SK-N-SH (cell line): ENCODE measurements at regions not wholly inside any gene's neighbourhood (a gene's known extent, or its start where the extent isn't known, plus 50 kb on each side); places are given as distances from the start of the nearest gene placed in this dataset.

ENCODE experiments used
- CTCF ChIA-PET: fragments of 300-600, 350-600 bp; formaldehyde crosslinking; extraction: SDS; loops from one replicate; lab custom pipeline; 2021; lab: Yijun Ruan, JAX
- POLR2A ChIA-PET: fragments of 350-600 bp; sonication (Branson Sonifier 250); formaldehyde crosslinking; extraction: SDS; loops from one replicate; lab custom pipeline; 2020; ENCODE audit warnings: antibody characterized with exemption, inconsistent platforms; lab: Yijun Ruan, JAX
- DNase-seq: peaks from one replicate; pipeline ENCODE4 v3.0.0; 2012
- H2AFZ ChIP-seq: fragments of 200-600 bp; sonication (generic); 2 replicates; pipeline ENCODE4 v1.8.1; 2016; ENCODE audit warnings: antibody characterized with exemption, mild to moderate bottlenecking, low read depth
- H3F3A ChIP-seq: fragments of 200-600 bp; sonication (generic); replicated peaks from 2 replicates; pipeline ENCODE3; 2016; ENCODE audit warnings: antibody characterized with exemption, mild to moderate bottlenecking; ENCODE audit not compliant: insufficient read depth
- H3K27ac ChIP-seq, 2 experiments: fragments of 200-500 bp in 1 of 2; fragments of 200-600 bp in 1 of 2; sonication (Bioruptor generic) in 1 of 2; sonication (generic), shearing (Covaris generic) in 1 of 2; 2 replicates each; pipeline versions ENCODE4 v1.5.1 to v1.6.1; 2014 to 2016; ENCODE audit warnings: low read depth in 2 of 2, inconsistent platforms in 1 of 2, low read length in 1 of 2, mild to moderate bottlenecking in 1 of 2, mixed read lengths in 1 of 2
- H3K27me3 ChIP-seq: fragments of 200-600 bp; sonication (generic), shearing (Covaris generic); 2 replicates; pipeline ENCODE4 v1.6.1; 2016; ENCODE audit warnings: mixed run types; ENCODE audit not compliant: insufficient read depth
- H3K36me3 ChIP-seq, 2 experiments: fragments of 200-500 bp in 1 of 2; fragments of 200-600 bp in 1 of 2; sonication (Bioruptor generic) in 1 of 2; sonication (generic) in 1 of 2; replicated peaks in 1 of 2; 2 replicates each; pipeline versions ENCODE3 to v1.5.1; 2014 to 2016; ENCODE audit warnings: low read length in 1 of 2, mild to moderate bottlenecking in 1 of 2; ENCODE audit not compliant: insufficient read depth in 2 of 2, control insufficient read depth in 1 of 2
- H3K4me1 ChIP-seq, 2 experiments: fragments of 200-500 bp in 1 of 2; fragments of 200-600 bp in 1 of 2; sonication (Bioruptor generic) in 1 of 2; sonication (generic), shearing (Covaris generic) in 1 of 2; 2 replicates each; pipeline versions ENCODE4 v1.5.1 to v1.6.1; 2014 to 2016; ENCODE audit warnings: low read depth in 1 of 2, low read length in 1 of 2, mixed run types in 1 of 2; ENCODE audit not compliant: insufficient read depth in 2 of 2, control insufficient read depth in 1 of 2
- H3K4me2 ChIP-seq: fragments of 200-600 bp; sonication (generic), shearing (Covaris generic); 2 replicates; pipeline ENCODE4 v1.6.1; 2017; ENCODE audit warnings: mixed run types
- H3K4me3 ChIP-seq, 2 experiments: fragments of 200-500 bp in 1 of 2; fragments of 200-600 bp in 1 of 2; sonication (Bioruptor generic) in 1 of 2; sonication (generic), shearing (Covaris generic) in 1 of 2; 2 replicates each; pipeline versions ENCODE4 v1.5.1 to v1.8.1; 2014 to 2016; ENCODE audit warnings: low read depth in 2 of 2, inconsistent platforms in 1 of 2, low read length in 1 of 2, mild to moderate bottlenecking in 1 of 2, mixed read lengths in 1 of 2, moderate library complexity in 1 of 2
- H3K79me2 ChIP-seq: fragments of 200-600 bp; sonication (generic); 2 replicates; pipeline ENCODE4 v1.8.1; 2017; ENCODE audit warnings: mild to moderate bottlenecking; ENCODE audit not compliant: insufficient read depth
- H3K9ac ChIP-seq: fragments of 200-600 bp; sonication (generic); 2 replicates; pipeline ENCODE4 v1.6.1; 2017; ENCODE audit warnings: mixed run types
- H3K9me2 ChIP-seq: fragments of 200-600 bp; sonication (generic); 2 replicates; pipeline ENCODE4 v1.6.1; 2017; ENCODE audit warnings: mixed run types
- H3K9me3 ChIP-seq: fragments of 200-600 bp; sonication (generic); 2 replicates; pipeline ENCODE4 v1.6.1; 2017; ENCODE audit warnings: mixed run types, mild to moderate bottlenecking, moderate library complexity
- H4K20me1 ChIP-seq: fragments of 200-600 bp; sonication (generic); 2 replicates; pipeline ENCODE4 v1.6.1; 2017; ENCODE audit warnings: mild to moderate bottlenecking, mixed run types; ENCODE audit not compliant: insufficient read depth
- ELF1 ChIP-seq: IDR thresholded peaks from 2 replicates; pipeline ENCODE4 v1.4.0; 2012
- EP300 ChIP-seq, 2 experiments: IDR thresholded peaks; 2 replicates each; pipeline versions ENCODE4 v1.4.0 to v1.6.1; 2012; ENCODE audit warnings: borderline replicate concordance in 1 of 2, low read depth in 1 of 2, low read length in 1 of 2
- FOSL2 ChIP-seq: IDR thresholded peaks from 2 replicates; pipeline ENCODE4 v1.4.0; 2012; ENCODE audit warnings: low read depth, mild to moderate bottlenecking, moderate library complexity, borderline replicate concordance
- FOXJ3 ChIP-seq: sonication (generic); formaldehyde crosslinking; IDR thresholded peaks from 2 replicates; pipeline ENCODE4 v1.5.1; 2020; ENCODE audit warnings: mild to moderate bottlenecking, missing genetic modification reagents
- FOXM1 ChIP-seq: IDR thresholded peaks from 2 replicates; pipeline ENCODE4 v1.4.0; 2012; ENCODE audit warnings: low read depth, mild to moderate bottlenecking
- JUND ChIP-seq: IDR thresholded peaks from 2 replicates; pipeline ENCODE4 v1.4.0; 2012
- RAD21 ChIP-seq: IDR thresholded peaks from 2 replicates; pipeline ENCODE4 v1.6.1; 2012; ENCODE audit warnings: mild to moderate bottlenecking, low read length
- RCOR1 ChIP-seq: fragments of 150-350 bp; IDR thresholded peaks from 2 replicates; pipeline ENCODE4 v1.6.1; 2017; ENCODE audit warnings: antibody characterized with exemption, low read length
- RFX5 ChIP-seq: IDR thresholded peaks from 2 replicates; pipeline ENCODE4 v1.6.1; 2012; ENCODE audit warnings: mild to moderate bottlenecking, improper control_type of control experiment, low read length
- RXRA ChIP-seq: IDR thresholded peaks from 2 replicates; pipeline ENCODE4 v1.4.0; 2012; ENCODE audit warnings: low read depth, mild to moderate bottlenecking, borderline replicate concordance
- SIN3A ChIP-seq: IDR thresholded peaks from 2 replicates; pipeline ENCODE4 v1.6.1; 2012; ENCODE audit warnings: low read depth, mild to moderate bottlenecking, low read length, moderate library complexity, borderline replicate concordance
- TCF12 ChIP-seq: IDR thresholded peaks from 2 replicates; pipeline ENCODE4 v1.4.0; 2012
- TEAD4 ChIP-seq: IDR thresholded peaks from 2 replicates; pipeline ENCODE4 v1.4.0; 2012; ENCODE audit warnings: mild to moderate bottlenecking, borderline replicate concordance; ENCODE audit not compliant: insufficient read depth
- YY1 ChIP-seq: IDR thresholded peaks from 2 replicates; pipeline ENCODE4 v1.4.0; 2012; ENCODE audit warnings: low read depth, mild to moderate bottlenecking
- TF ChIP-seq, protein P1 (sequence below): IDR thresholded peaks from 2 replicates; pipeline ENCODE4 v1.4.0; 2012; ENCODE audit warnings: low read depth, borderline replicate concordance
- TF ChIP-seq, protein P2 (sequence below): fragments of 150-350 bp; IDR thresholded peaks from 2 replicates; pipeline ENCODE4 v1.6.1; 2016; ENCODE audit warnings: mild to moderate bottlenecking, low read depth, low read length
- TF ChIP-seq, protein P3 (sequence below): IDR thresholded peaks from 2 replicates; pipeline ENCODE4; 2012

DNA sequence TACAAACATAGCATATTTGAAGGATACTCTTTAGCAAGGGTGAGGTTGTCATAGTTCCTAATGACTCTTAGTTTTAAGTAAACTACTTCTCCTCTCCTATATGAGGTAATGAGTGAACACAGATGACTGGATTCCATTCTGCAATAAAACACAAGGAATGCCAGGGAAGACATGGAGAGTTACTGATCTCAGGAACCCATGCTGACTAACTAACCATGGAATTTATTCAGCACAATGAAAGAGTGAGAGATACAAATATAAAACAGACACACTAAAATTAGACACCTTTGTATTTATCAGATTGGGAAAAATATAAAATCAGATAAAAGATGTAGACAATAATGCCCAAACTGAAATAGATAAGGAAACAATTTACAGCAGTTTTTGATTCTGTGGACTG is 1525.9 kb upstream of the SLC10A2 start:
- no peak for DNase-seq
- no peaks in the 10 kb centered on the region for H3K9me3 ChIP-seq
- no peaks in the 10 kb centered on the region for H3K9me2 ChIP-seq
- peaks cover 10% of the 10 kb centered on the region for H3F3A ChIP-seq
- ChIA-PET POLR2A (no interaction called here), CTCF (interaction anchor here (1.9 kb wide), 1 partner anchor 20 kb away, joined by 4 read pairs; no protein-coding TSS in a partner anchor)
- no peaks in the 10 kb centered on the region for H3K36me3 ChIP-seq
- H3K27ac ChIP-seq: peak overlapping the region; percentile 61 to 72; a peak in 3 of 4 replicates
- no peaks in the 10 kb centered on the region for H3K27me3 ChIP-seq
- TF ChIP-seq SIN3A (no peak), JUND (peak; percentile 39), RXRA (no peak), EP300 (IDR thresholded peaks at IDR 0.05; ENCODE audit: borderline replicate concordance in 1 of 2, low read depth in 1 of 2, low read length in 1 of 2) (peak in 1 of 2 experiments; percentile 9; a peak in 1 of 4 replicates), ELF1 (no peak), FOXM1 (no peak), TCF12 (peak; percentile 73), YY1 (no peak), RCOR1 (no peak), FOSL2 (peak; percentile 21; the same call in 1 of the 2 replicates), TEAD4 (0 out of 2 replicates have a peak, but pooled peaks have one; percentile 15), FOXJ3 (CRISPR knock-in tag) (no peak), RFX5 (no peak), RAD21 (no peak)
- TF ChIP-seq, protein P1, sequence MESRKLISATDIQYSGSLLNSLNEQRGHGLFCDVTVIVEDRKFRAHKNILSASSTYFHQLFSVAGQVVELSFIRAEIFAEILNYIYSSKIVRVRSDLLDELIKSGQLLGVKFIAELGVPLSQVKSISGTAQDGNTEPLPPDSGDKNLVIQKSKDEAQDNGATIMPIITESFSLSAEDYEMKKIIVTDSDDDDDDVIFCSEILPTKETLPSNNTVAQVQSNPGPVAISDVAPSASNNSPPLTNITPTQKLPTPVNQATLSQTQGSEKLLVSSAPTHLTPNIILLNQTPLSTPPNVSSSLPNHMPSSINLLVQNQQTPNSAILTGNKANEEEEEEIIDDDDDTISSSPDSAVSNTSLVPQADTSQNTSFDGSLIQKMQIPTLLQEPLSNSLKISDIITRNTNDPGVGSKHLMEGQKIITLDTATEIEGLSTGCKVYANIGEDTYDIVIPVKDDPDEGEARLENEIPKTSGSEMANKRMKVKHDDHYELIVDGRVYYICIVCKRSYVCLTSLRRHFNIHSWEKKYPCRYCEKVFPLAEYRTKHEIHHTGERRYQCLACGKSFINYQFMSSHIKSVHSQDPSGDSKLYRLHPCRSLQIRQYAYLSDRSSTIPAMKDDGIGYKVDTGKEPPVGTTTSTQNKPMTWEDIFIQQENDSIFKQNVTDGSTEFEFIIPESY: no peak
- TF ChIP-seq, protein P2, sequence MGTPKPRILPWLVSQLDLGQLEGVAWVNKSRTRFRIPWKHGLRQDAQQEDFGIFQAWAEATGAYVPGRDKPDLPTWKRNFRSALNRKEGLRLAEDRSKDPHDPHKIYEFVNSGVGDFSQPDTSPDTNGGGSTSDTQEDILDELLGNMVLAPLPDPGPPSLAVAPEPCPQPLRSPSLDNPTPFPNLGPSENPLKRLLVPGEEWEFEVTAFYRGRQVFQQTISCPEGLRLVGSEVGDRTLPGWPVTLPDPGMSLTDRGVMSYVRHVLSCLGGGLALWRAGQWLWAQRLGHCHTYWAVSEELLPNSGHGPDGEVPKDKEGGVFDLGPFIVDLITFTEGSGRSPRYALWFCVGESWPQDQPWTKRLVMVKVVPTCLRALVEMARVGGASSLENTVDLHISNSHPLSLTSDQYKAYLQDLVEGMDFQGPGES: no peak
- TF ChIP-seq, protein P3, sequence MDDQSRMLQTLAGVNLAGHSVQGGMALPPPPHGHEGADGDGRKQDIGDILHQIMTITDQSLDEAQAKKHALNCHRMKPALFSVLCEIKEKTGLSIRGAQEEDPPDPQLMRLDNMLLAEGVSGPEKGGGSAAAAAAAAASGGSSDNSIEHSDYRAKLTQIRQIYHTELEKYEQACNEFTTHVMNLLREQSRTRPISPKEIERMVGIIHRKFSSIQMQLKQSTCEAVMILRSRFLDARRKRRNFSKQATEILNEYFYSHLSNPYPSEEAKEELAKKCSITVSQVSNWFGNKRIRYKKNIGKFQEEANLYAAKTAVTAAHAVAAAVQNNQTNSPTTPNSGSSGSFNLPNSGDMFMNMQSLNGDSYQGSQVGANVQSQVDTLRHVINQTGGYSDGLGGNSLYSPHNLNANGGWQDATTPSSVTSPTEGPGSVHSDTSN: peak; percentile 64
- no peaks in the 10 kb centered on the region for H4K20me1 ChIP-seq
- no peak overlapping the region for H2AFZ ChIP-seq
- no peaks in the 10 kb centered on the region for H3K79me2 ChIP-seq
- H3K4me2 ChIP-seq: 0 out of 2 replicates have a peak overlapping the region, but pooled peaks have one; percentile 18
- H3K9ac ChIP-seq: no peak overlapping the region
- H3K4me1 ChIP-seq: peaks cover 2 to 10% of the 10 kb centered on the region in 2 experiments; a peak in 2 of 4 replicates
- no peak overlapping the region for H3K4me3 ChIP-seq
